ENCODE measurements at regions not wholly inside any gene's neighbourhood (a gene's known extent, or its start where the extent isn't known, plus 50 kb on each side); places are given as distances from the start of the nearest gene placed in this dataset.

GRCh38 chr2:23007631-23008235, 377.2 kb upstream of the KLHL29 start:
- H3K27ac ChIP-seq = no peak overlapping the region
- intact Hi-C loops (cut with DNase I) = no loop called here
- no peaks in the 10 kb centered on the region for H3K36me3 ChIP-seq
- no peaks in the 10 kb centered on the region for H3K27me3 ChIP-seq
- H3K9me3 ChIP-seq = no peaks in the 10 kb centered on the region
- H3K4me1 ChIP-seq (ENCODE audit: insufficient read depth) = no peaks in the 10 kb centered on the region
- 89 to 96% (median 94%) methylated on average over 1 of the region's 1 CpG for WGBS, 3 donors
- no peak for DNase-seq
- TF ChIP-seq CTCF (IDR thresholded peaks at IDR 0.05) (no peak), EP300 (IDR thresholded peaks at IDR 0.05) (no peak), POLR2A (IDR thresholded peaks at IDR 0.05) (no peak)
- no peak overlapping the region for H3K4me3 ChIP-seq

- H3K36me3 ChIP-seq = no peaks in the 10 kb centered on the region
- no peaks in the 10 kb centered on the region for H3K27me3 ChIP-seq
- DNase-seq = no peak
- TF ChIP-seq CTCF (IDR thresholded peaks at IDR 0.05) = no peak
- TF ChIP-seq POLR2A (IDR thresholded peaks at IDR 0.05) = no peak
- no peak for TF ChIP-seq EP300 (IDR thresholded peaks at IDR 0.05)
- H3K27ac ChIP-seq = no peak overlapping the region
- WGBS, 3 donors = 27 to 39% (median 28%) methylated on average over 6 of the region's 6 CpGs
- no peaks in the 10 kb centered on the region for H3K9me3 ChIP-seq
- no peak overlapping the region for H3K4me3 ChIP-seq
- no peaks in the 10 kb centered on the region for H3K4me1 ChIP-seq (ENCODE audit: insufficient read depth)
- intact Hi-C loops (cut with DNase I) = no loop called here
These were observed 376.5 kb upstream of the KLHL29 start for GRCh38 chr2:23008440-23008839.

- Histone ChIP-seq H3K4me3 (no peak overlapping the region), H3K4me1 (ENCODE audit: insufficient read depth) (no peaks in the 10 kb centered on the region), H3K36me3 (no peaks in the 10 kb centered on the region), H3K27ac (no peak overlapping the region), H3K27me3 (no peaks in the 10 kb centered on the region), H3K9me3 (no peaks in the 10 kb centered on the region)
- DNase-seq = no peak
- intact Hi-C loops (cut with DNase I) = no loop called here
- TF ChIP-seq CTCF (IDR thresholded peaks at IDR 0.05) (no peak), EP300 (IDR thresholded peaks at IDR 0.05) (no peak), POLR2A (IDR thresholded peaks at IDR 0.05) (no peak)
- WGBS, 3 donors = 88 to 95% (median 94%) methylated on average over 7 of the region's 7 CpGs
These were observed 376.0 kb upstream of the KLHL29 start for GRCh38 chr2:23008951-23009350.

- Histone ChIP-seq H3K9me3 (no peaks in the 10 kb centered on the region), H3K4me3 (no peak overlapping the region), H3K27ac (no peak overlapping the region), H3K4me1 (ENCODE audit: insufficient read depth) (no peaks in the 10 kb centered on the region), H3K27me3 (no peaks in the 10 kb centered on the region), H3K36me3 (no peaks in the 10 kb centered on the region)
- TF ChIP-seq POLR2A (IDR thresholded peaks at IDR 0.05) = no peak
- DNase-seq = no peak
- WGBS, 3 donors = 41 to 47% (median 42%) methylated on average over 7 of the region's 7 CpGs
- intact Hi-C loops (cut with DNase I) = no loop called here
These were observed 375.3 kb upstream of the KLHL29 start for GRCh38 chr2:23009545-23010149.

GRCh38 chr2:23012499-23012898, 372.5 kb upstream of the KLHL29 start:
- intact Hi-C loops (cut with DNase I) = no loop called here
- no peak for DNase-seq
- H3K4me1 ChIP-seq (ENCODE audit: insufficient read depth) = no peaks in the 10 kb centered on the region
- no peak overlapping the region for H3K4me3 ChIP-seq
- H3K27ac ChIP-seq = no peak overlapping the region
- 38 to 58% (median 38%) methylated on average over 2 of the region's 2 CpGs for WGBS, 3 donors
- H3K27me3 ChIP-seq = no peaks in the 10 kb centered on the region
- H3K9me3 ChIP-seq = no peaks in the 10 kb centered on the region
- H3K36me3 ChIP-seq = no peaks in the 10 kb centered on the region
- TF ChIP-seq EP300 (IDR thresholded peaks at IDR 0.05) (no peak), CTCF (IDR thresholded peaks at IDR 0.05) (no peak), POLR2A (IDR thresholded peaks at IDR 0.05) (no peak)

All from ovary (tissue), 7 donors.